B cell (primary cell): ENCODE measurements at regions not wholly inside any gene's neighbourhood (a gene's known extent, or its start where the extent isn't known, plus 50 kb on each side); places are given as distances from the start of the nearest gene placed in this dataset.

Experiments
- ATAC-seq: fragments of 200-7000 bp; cut with Tn5 transposase; one replicate; pipeline ENCODE4 v1.10.0; 2021; ENCODE audit warnings: low read depth, mild to moderate bottlenecking, moderate number of reproducible peaks, moderate library complexity
- CTCF ChIA-PET: fragments of 350-600 bp; sonication (Branson Sonifier 250); formaldehyde crosslinking; loops from one replicate; lab custom pipeline; 2021; ENCODE audit warnings: antibody characterized with exemption, inconsistent platforms; lab: Charles Lee
- POLR2A ChIA-PET: fragments of 350-600 bp; sonication (Branson Sonifier 250); formaldehyde crosslinking; loops from one replicate; lab custom pipeline; 2021; ENCODE audit warnings: antibody characterized with exemption; lab: Charles Lee
- DNase-seq: peaks from one replicate; pipeline ENCODE4 v3.0.0; 2013
- H2AFZ ChIP-seq: 2 replicates; pipeline ENCODE4 v1.6.1; 2012; ENCODE audit warnings: mild to moderate bottlenecking, low read depth, low read length; ENCODE audit not compliant: insufficient read depth, poor library complexity, severe bottlenecking
- H3K27ac ChIP-seq, 2 donors: 1 replicate in 1 of 2; 2 replicates in 1 of 2; pipeline ENCODE4 v1.5.1; 2012 to 2013; ENCODE audit warnings: low read length in 2 of 2, mild to moderate bottlenecking in 2 of 2, moderate library complexity in 1 of 2
- H3K27me3 ChIP-seq, 4 experiments: fragments of 200-600 bp in 1 of 4; sonication (generic) in 1 of 4; replicated peaks in 1 of 4; 1 replicate in 2 of 4; 2 replicates in 2 of 4; pipeline versions ENCODE4 v1.6.1 to v1.7.0; 2013 to 2016; ENCODE audit warnings: low read length in 3 of 4, mild to moderate bottlenecking in 2 of 4, mixed read lengths in 1 of 4, moderate library complexity in 1 of 4; ENCODE audit not compliant: insufficient read depth in 4 of 4, control insufficient read depth in 3 of 4; ENCODE audit errors: control extremely low read depth in 1 of 4
- H3K36me3 ChIP-seq, 2 experiments: replicated peaks in 1 of 2; 1 replicate in 1 of 2; 2 replicates in 1 of 2; pipeline versions ENCODE4 v1.6.1 to v1.7.1; 2013; ENCODE audit warnings: low read length in 1 of 2; ENCODE audit not compliant: insufficient read depth in 2 of 2, control insufficient read depth in 1 of 2; ENCODE audit errors: control extremely low read depth in 1 of 2, extremely low read depth in 1 of 2
- H3K4me1 ChIP-seq, 2 donors: fragments of 200-600 bp in 1 of 2; sonication (generic) in 1 of 2; 1 replicate in 1 of 2; 2 replicates in 1 of 2; pipeline versions ENCODE4 v1.5.1 to v1.6.1; 2013 to 2017; ENCODE audit warnings: low read length in 2 of 2; ENCODE audit not compliant: control insufficient read depth in 2 of 2, insufficient read depth in 2 of 2
- H3K4me2 ChIP-seq: replicated peaks from 2 replicates; pipeline ENCODE3; 2012; ENCODE audit warnings: mild to moderate bottlenecking, low read depth, low read length; ENCODE audit not compliant: poor library complexity, severe bottlenecking
- H3K4me3 ChIP-seq, 5 experiments: fragments of 200-600 bp in 1 of 5; sonication (generic) in 1 of 5; 1 replicate in 3 of 5; 2 replicates in 2 of 5; pipeline versions ENCODE4 v1.5.1 to v1.7.0; 2011 to 2016; ENCODE audit warnings: low read length in 4 of 5, mild to moderate bottlenecking in 4 of 5, low read depth in 2 of 5, control low read depth in 1 of 5, moderate library complexity in 1 of 5; ENCODE audit not compliant: insufficient read depth in 1 of 5; ENCODE audit errors: control extremely low read depth in 1 of 5, extremely low read depth in 1 of 5
- H3K79me2 ChIP-seq: fragments of 200-600 bp; sonication (generic); one replicate; pipeline ENCODE4 v1.6.0; 2016; ENCODE audit warnings: low read length; ENCODE audit not compliant: control insufficient read depth, insufficient read depth
- H3K9ac ChIP-seq: fragments of 200-600 bp; sonication (generic); 2 replicates; pipeline ENCODE4 v1.6.1; 2017; ENCODE audit warnings: mild to moderate bottlenecking, low read length, moderate library complexity
- H3K9me3 ChIP-seq, 3 donors: one replicate each; pipeline versions ENCODE4 v1.6.1 to v1.7.1; 2013; ENCODE audit warnings: low read length in 2 of 3; ENCODE audit not compliant: control insufficient read depth in 2 of 3, insufficient read depth in 1 of 3; ENCODE audit errors: control extremely low read depth in 1 of 3
- H4K20me1 ChIP-seq: 2 replicates; pipeline ENCODE4 v1.6.0; 2012; ENCODE audit warnings: mild to moderate bottlenecking, low read length; ENCODE audit not compliant: insufficient read depth, control insufficient read depth, poor library complexity, severe bottlenecking
- H3K27ac Mint-ChIP-seq: one replicate; pipeline ENCODE4 v1.8.0; 2021; ENCODE audit warnings: mixed read lengths
- H3K27me3 Mint-ChIP-seq: one replicate; pipeline ENCODE4 v1.8.0; 2021; ENCODE audit warnings: mixed read lengths
- H3K4me1 Mint-ChIP-seq: one replicate; pipeline ENCODE4 v1.8.0; 2021; ENCODE audit warnings: mixed read lengths
- H3K4me3 Mint-ChIP-seq: one replicate; pipeline ENCODE4 v1.8.0; 2021; ENCODE audit warnings: mixed read lengths
- H3K9me3 Mint-ChIP-seq: one replicate; pipeline ENCODE4 v1.8.0; 2022; ENCODE audit warnings: mixed read lengths; ENCODE audit not compliant: insufficient read depth
- CTCF ChIP-seq: fragments of 200-600 bp; IDR thresholded peaks from one replicate; pipeline ENCODE4 v1.8.0; 2022; ENCODE audit warnings: antibody characterized with exemption, mild to moderate bottlenecking
- EZH2 ChIP-seq: IDR thresholded peaks from 2 replicates; pipeline ENCODE4 v1.6.1; 2012; ENCODE audit warnings: borderline replicate concordance, low read depth, mild to moderate bottlenecking, moderate library complexity, low read length; ENCODE audit not compliant: insufficient read depth, poor library complexity, severe bottlenecking
- WGBS: methylation state at CpG from one replicate; pipeline ENCODE4 v1.1.5; 2013; ENCODE audit warnings: missing lambda C conversion rate; ENCODE audit not compliant: insufficient coverage; 5-methylcytosine and 5-hydroxymethylcytosine counted together
- intact Hi-C: fragments of 100-400 bp; cut with micrococcal nuclease; formaldehyde crosslinking; loops from one replicate; pipeline ENCODE4 v1.10.0; 2022

GRCh38 chr6:114576330-114576729 lies 233.5 kb upstream of the HS3ST5 start:
- ATAC-seq (no peak), DNase-seq (no peak)
- no peak overlapping the region for H3K27ac Mint-ChIP-seq
- ChIA-PET CTCF (no interaction called here), POLR2A (no interaction called here)
- TF ChIP-seq CTCF (no peak), EZH2 (no peak)
- no peaks in the 10 kb centered on the region for H3K36me3 ChIP-seq
- no peak overlapping the region for H2AFZ ChIP-seq
- H3K9ac ChIP-seq = no peak overlapping the region
- no peaks in the 10 kb centered on the region for H3K4me1 ChIP-seq
- no peaks in the 10 kb centered on the region for H3K9me3 Mint-ChIP-seq
- no peak overlapping the region for H3K4me3 ChIP-seq
- H3K27me3 Mint-ChIP-seq = no peaks in the 10 kb centered on the region
- H3K9me3 ChIP-seq = peaks cover 0 to 2% (median 0%) of the 10 kb centered on the region in 3 donors
- no peaks in the 10 kb centered on the region for H3K79me2 ChIP-seq
- H4K20me1 ChIP-seq = no peaks in the 10 kb centered on the region
- no peaks in the 10 kb centered on the region for H3K4me1 Mint-ChIP-seq
- intact Hi-C loops = no loop called here
- no peak overlapping the region for H3K4me2 ChIP-seq
- H3K27me3 ChIP-seq = no peaks in the 10 kb centered on the region
- no CpG with 5 or more reads among the region's 4 CpGs for WGBS
- H3K27ac ChIP-seq = no peak overlapping the region
- H3K4me3 Mint-ChIP-seq = no peak overlapping the region

- intact Hi-C loops = no loop called here
- CTCF ChIA-PET = no interaction called here
- Histone ChIP-seq H3K4me1 (no peaks in the 10 kb centered on the region), H2AFZ (no peak overlapping the region), H3K36me3 (no peaks in the 10 kb centered on the region), H4K20me1 (no peaks in the 10 kb centered on the region), H3K9me3 (no peaks in the 10 kb centered on the region), H3K9ac (no peak overlapping the region), H3K79me2 (no peaks in the 10 kb centered on the region), H3K27me3 (no peaks in the 10 kb centered on the region), H3K4me3 (no peak overlapping the region), H3K27ac (no peak overlapping the region), H3K4me2 (no peak overlapping the region)
- Mint-ChIP-seq H3K9me3 (no peaks in the 10 kb centered on the region), H3K27me3 (no peaks in the 10 kb centered on the region), H3K4me3 (no peak overlapping the region), H3K27ac (no peak overlapping the region), H3K4me1 (no peaks in the 10 kb centered on the region)
- no peak for ATAC-seq
- TF ChIP-seq CTCF (no peak), EZH2 (no peak)
- no peak for DNase-seq
- POLR2A ChIA-PET = no interaction called here
- no CpG with 5 or more reads among the region's 3 CpGs for WGBS
Observed at GRCh38 chr6:114569669-114570068, 226.8 kb upstream of the HS3ST5 start.
